ENCODE measurements at regions not wholly inside any gene's neighbourhood (a gene's known extent, or its start where the extent isn't known, plus 50 kb on each side); places are given as distances from the start of the nearest gene placed in this dataset.

GRCh38 chr6:144559865-144560593 lies 274.9 kb downstream of the UTRN start (continued):
- no peak for TF ChIP-seq HNRNPLL (IDR thresholded peaks at IDR 0.05; ENCODE audit: low read depth, low read length, poor library complexity, severe bottlenecking)
- no peak for TF ChIP-seq IRF1 (CRISPR knock-in tag; IDR thresholded peaks at IDR 0.05; ENCODE audit: low read depth)
- TF ChIP-seq BCLAF1 (IDR thresholded peaks at IDR 0.05): no peak
- no peak for TF ChIP-seq BRD4 (CRISPR knock-in tag; IDR thresholded peaks at IDR 0.05)
- no peak for TF ChIP-seq MXI1 (IDR thresholded peaks at IDR 0.05; ENCODE audit: borderline replicate concordance, low read depth, low read length)
- no peak for TF ChIP-seq ZNF282 (IDR thresholded peaks at IDR 0.05; ENCODE audit: partially characterized antibody)
- TF ChIP-seq ZNF136 (CRISPR knock-in tag; IDR thresholded peaks at IDR 0.05; ENCODE audit: low read depth): no peak
- TF ChIP-seq TCF12 (IDR thresholded peaks at IDR 0.05): no peak
- no peak for TF ChIP-seq TCF12 (CRISPR knock-in tag; IDR thresholded peaks at IDR 0.05)
- no peak for TF ChIP-seq NFRKB (IDR thresholded peaks at IDR 0.05)
- TF ChIP-seq ARID3A (IDR thresholded peaks at IDR 0.05; ENCODE audit: low read depth, low read length): no peak
- no peak for TF ChIP-seq POGK (CRISPR knock-in tag; conservative IDR thresholded peaks at IDR 0.05)

Data from HepG2 (cell line).